NCI-H1092 (cell line): ENCODE measurements at regions not wholly inside any gene's neighbourhood (a gene's known extent, or its start where the extent isn't known, plus 50 kb on each side); places are given as distances from the start of the nearest gene placed in this dataset.

ENCODE experiments used
- DNase-seq: peaks from one replicate; lab custom pipeline; 2025; lab: John Stamatoyannopoulos, UW

GRCh38 chr5:97844797-97845196 lies 661.8 kb upstream of the RIOK2 start:
- no peak for DNase-seq

DNA sequence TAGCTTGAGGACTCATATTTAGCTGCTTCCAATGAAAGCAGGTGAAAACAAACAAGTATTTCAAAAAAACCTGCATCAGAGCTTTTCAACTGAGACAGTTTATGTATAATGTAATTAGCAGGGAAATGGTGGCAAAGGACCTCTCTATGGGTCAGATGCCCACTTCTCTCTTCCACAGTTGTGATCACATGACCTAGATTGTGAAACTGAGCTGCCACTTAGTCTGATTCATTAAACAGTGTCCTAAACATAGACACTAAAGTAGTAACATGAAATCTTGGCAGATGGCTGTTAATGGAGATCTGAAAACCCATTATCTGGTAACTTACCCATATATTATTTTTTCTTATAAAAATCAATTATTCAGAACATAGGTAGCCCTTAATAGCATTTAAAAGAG lies 663.6 kb upstream of the RIOK2 start:
- no peak for DNase-seq

DNA sequence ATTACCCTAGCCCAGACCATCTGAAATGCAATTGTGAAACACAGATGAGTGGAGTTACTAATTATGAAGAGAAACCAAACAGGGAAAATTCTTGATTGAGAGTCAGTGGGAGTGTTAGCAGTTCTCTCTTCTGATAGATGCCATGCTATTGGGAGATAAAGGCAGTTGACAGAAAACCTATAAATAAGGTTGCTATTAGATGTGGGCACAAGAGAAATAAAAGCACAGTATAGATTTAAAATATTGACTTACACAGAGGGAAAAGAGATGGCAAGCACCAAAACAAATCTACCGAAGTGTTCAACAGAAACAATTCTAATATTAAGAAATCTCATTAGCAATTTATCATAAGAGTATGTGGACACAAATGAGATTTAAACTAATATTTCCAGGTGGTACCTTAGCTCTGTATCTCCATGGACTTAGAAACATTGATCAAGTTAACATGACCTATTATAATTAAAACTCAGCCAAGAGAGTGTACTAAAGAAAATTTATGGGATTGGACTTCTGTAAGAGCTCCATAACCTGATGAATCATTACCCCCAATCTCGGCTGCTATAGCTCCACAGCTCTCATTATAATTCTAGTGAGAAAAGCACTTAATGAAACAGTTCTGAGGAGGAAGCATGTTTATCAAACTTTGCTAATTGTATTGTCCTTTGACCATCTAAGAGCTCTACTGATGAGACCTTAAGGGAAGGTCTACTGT lies 665.0 kb upstream of the RIOK2 start:
- no peak for DNase-seq

- no peak for DNase-seq
Measured at GRCh38 chr5:97851036-97851435, 668.0 kb upstream of the RIOK2 start.

GRCh38 chr5:97854871-97855762 lies 672.1 kb upstream of the RIOK2 start:
- no peak for DNase-seq

GRCh38 chr5:97874491-97874890 lies 691.4 kb upstream of the RIOK2 start:
- DNase-seq, result no peak

DNA sequence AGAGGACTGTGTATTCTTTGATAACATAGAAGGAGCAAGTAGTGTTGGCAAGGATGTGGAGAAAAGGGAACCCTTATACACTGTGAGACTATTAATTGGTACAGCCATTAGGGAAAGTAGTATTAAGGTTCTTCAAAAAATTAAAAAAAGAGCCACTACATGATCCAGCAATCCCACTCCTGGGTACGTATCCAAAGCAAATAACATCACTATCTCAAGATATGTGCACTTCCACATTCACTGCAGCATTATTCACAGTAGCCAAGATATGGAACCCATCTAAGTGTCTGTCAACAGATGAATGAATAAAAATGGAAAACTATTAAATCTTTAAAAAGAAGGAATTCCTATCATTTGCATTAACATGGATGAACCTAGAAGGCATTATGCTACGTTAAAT lies 693.2 kb upstream of the RIOK2 start:
- DNase-seq, result no peak

DNA sequence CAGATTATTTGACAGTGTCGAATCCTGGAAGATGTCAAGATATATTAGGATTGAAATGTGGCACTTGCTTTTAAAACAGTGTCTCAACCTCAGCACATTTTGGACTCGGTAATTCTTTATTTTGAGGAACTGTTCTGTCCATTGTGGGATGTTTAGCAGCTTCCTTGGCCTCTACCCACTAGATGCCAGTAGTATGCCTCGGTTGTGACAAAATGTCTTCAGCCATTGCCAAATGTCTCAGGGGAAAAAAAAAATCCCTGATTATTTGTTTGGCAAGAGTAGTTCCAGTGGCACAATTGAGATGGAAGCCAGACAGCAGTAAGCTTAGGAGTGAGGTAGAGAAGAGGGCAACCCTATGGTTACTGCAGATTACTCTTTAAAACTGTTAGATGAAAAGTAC lies 694.5 kb upstream of the RIOK2 start:
- DNase-seq, result no peak

- no peak for DNase-seq
Measured at GRCh38 chr5:97888439-97888838, 705.4 kb upstream of the RIOK2 start.

- no peak for DNase-seq
Measured at GRCh38 chr5:97891971-97892370, 708.9 kb upstream of the RIOK2 start.

DNA sequence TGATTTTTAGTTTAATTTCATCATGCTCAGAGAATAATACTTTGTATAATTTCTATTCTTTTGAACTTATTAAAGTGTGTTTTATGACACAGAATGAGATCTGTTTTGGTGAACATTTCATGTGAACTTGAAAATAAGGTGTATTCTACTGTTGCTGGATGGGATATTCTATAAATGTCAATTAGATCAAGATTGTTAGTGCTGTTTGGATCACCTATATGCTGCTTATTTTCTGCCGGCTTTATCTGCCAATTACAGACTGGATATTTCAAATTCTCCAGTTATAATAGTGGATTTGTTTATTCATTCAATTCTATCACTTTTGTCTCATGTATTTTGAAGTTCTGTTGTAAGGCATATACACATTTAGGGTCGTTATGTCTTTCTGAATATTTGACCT lies 720.7 kb upstream of the RIOK2 start:
- DNase-seq, result no peak

DNA sequence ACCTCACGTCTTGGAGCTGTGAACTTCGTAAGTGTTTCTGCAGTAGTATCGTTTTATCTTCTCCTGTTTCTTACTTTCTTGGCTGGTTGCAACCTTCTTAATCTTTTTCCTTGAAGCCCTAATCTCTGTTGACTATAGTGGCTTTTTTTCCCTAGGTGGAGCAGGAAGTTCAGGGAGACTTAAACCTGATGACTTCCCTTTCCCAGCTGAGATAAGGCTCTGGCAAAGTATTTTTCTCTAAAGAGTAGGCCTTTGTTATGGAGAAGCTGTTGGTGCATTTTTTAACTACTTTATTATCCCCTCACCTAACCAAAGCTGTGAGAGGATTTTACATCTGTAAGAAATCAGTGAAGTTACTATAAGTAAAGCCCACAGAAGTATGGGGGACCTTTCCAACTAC lies 723.1 kb upstream of the RIOK2 start:
- no peak for DNase-seq

GRCh38 chr5:97907646-97908400 lies 724.8 kb upstream of the RIOK2 start:
- no peak for DNase-seq

GRCh38 chr5:97909541-97909940 lies 726.5 kb upstream of the RIOK2 start:
- no peak for DNase-seq

GRCh38 chr5:97914483-97914882 lies 731.4 kb upstream of the RIOK2 start:
- DNase-seq, result no peak

- DNase-seq, result no peak
Measured at GRCh38 chr5:97915106-97915505, 732.1 kb upstream of the RIOK2 start.

DNA sequence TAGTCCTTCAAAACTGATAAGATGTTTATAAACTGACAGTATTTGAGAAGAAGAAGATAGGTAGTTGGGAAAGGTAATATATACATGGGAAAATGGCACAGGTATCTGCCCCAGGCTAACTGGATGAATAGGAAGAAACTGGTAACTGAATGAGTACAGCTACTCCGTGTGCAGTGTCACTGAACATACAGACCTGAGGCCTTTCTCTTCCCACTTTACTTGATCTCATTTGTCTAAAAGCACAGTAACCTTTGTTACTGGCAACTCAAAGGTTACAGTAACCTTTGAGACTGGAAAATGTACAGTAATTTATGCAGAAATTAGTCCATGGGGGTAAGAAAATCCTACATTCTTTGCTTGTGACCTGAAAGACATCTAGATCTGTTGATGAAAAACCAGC lies 735.0 kb upstream of the RIOK2 start:
- no peak for DNase-seq

DNA sequence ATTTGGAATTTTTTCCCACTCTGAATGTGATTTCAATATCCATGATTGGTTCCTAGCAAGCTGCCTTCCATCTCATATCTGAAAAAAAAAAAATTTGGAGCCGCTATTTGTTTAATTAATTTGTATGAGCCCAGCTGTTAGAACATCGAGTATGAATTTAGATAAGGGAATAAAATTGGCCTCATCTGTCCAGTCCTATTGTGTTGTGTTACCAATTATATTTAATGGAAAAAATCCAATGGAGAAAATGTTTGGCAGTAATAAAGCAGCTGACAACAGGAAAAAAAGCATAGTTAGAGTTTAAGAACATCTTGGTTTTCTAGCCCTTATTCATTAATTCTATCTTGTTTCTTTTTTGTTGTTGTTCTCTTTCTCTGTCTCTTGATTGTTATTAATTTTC lies 735.6 kb upstream of the RIOK2 start:
- no peak for DNase-seq

DNA sequence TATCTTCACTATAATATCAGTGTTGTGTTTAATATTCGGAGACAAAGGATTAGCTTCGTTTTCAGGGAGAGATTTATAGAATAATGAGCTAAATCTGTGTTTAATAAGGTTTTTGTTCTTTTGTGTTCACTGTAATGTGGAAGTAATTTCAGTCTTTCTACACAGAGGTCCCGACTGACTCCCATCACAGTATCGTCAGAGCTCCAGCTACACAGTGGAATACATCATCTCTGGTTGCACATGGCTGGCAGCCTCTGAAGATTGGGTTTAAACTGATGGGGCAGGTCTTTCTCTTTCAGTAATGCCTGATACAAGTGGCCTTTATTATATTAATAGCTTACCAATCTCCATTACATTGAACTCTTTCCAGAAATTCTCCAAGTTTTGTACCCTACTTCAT lies 736.7 kb upstream of the RIOK2 start:
- no peak for DNase-seq

DNA sequence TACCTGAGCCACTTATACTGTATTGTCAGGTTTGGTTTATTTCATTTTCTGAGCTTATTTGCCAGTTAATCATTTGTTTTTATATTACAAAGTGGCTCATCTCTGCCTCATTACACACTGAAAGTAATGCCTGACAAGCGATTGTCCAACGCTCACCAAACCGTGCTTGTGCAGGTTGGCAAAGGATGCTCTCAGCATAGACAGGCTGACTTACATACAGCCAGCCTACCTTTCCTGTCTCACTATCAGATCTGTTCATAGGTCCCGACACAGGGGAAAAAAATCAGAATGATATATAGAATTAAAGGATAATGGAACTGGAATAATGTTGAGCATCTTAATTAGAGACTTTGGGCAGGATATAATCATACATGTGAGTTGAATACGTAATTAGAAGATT lies 739.7 kb upstream of the RIOK2 start:
- DNase-seq, result no peak

GRCh38 chr5:97923496-97923895 lies 740.4 kb upstream of the RIOK2 start:
- no peak for DNase-seq

DNA sequence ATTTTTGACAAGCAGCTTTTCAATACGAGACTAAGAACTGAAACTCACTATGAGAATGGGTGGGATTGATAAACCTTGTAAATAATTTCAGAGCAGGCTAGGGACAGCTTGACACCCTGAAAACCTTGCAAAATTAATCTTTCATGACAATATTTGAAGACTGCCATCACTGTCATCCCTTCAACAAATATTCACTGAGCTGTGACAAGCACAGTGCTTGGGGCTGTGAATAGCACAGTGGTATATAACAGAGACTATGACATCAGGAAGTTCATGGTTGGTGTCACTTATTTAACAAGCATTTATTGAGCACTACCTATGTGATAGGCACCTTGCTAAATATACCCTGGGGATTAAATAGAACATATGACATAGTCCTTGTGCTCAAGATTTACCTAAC lies 741.0 kb upstream of the RIOK2 start:
- DNase-seq, result no peak

DNA sequence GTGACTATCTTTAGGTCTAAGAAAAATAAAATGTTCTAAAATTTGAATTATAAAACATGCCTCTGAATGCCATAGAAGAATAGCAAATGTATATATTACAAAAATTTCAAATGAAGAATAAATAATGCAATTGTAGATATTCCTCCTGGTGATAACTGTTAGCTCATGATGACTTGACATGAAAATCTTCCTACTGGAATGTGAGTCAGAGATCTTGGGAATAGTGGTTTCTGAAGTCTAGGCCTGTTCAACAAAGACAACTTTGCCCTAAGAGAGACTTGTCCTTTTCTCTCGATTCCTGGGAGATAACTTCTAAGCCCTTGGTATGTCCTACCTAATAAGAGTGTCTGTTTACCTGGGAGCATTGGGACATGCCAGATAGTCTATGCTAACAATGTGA lies 746.3 kb upstream of the RIOK2 start:
- DNase-seq, result no peak
